Tibial artery (tissue), 4 donors: ENCODE measurements at regions not wholly inside any gene's neighbourhood (a gene's known extent, or its start where the extent isn't known, plus 50 kb on each side); places are given as distances from the start of the nearest gene placed in this dataset.

Experiments used
- DNase-seq, 2 donors: peaks; one replicate each; pipeline ENCODE4 v3.0.0-alpha.2; 2019
- H3K27ac ChIP-seq, 2 donors: fragments of 200-600 bp; sonication (generic) in 1 of 2; 1 replicate in 1 of 2; 2 replicates in 1 of 2; pipeline ENCODE4 v1.5.1; 2018 to 2019; ENCODE audit warnings: mild to moderate bottlenecking in 1 of 2
- H3K27me3 ChIP-seq, 2 donors: fragments of 200-600 bp; sonication (generic) in 1 of 2; one replicate each; pipeline versions ENCODE4 v1.5.1 to v1.6.0; 2016 to 2019
- H3K36me3 ChIP-seq, 3 donors: fragments of 200-600 bp; sonication (generic) in 2 of 3; one replicate each; pipeline ENCODE4 v1.5.1; 2016 to 2019; ENCODE audit warnings: mild to moderate bottlenecking in 2 of 3
- H3K4me1 ChIP-seq, 4 donors: fragments of 200-600 bp; sonication (generic) in 2 of 4; 1 replicate in 3 of 4; 2 replicates in 1 of 4; pipeline ENCODE4 v1.5.1; 2016 to 2019
- H3K4me3 ChIP-seq, 2 donors: fragments of 200-600 bp; sonication (generic) in 1 of 2; 1 replicate in 1 of 2; 2 replicates in 1 of 2; pipeline ENCODE4 v1.5.1; 2018 to 2019; ENCODE audit warnings: mild to moderate bottlenecking in 2 of 2
- H3K9me3 ChIP-seq, 3 donors: fragments of 200-600 bp; sonication (generic) in 1 of 3; one replicate each; pipeline ENCODE4 v1.5.1; 2016 to 2019
- CTCF ChIP-seq, 2 experiments: fragments of 200-600 bp in 1 of 2; fragments of 450-650 bp in 1 of 2; IDR thresholded peaks; one replicate each; pipeline ENCODE4 v1.5.1; 2017 to 2019; ENCODE audit warnings: antibody characterized with exemption in 2 of 2, mild to moderate bottlenecking in 1 of 2, moderate library complexity in 1 of 2
- intact Hi-C: fragments of 100-400 bp; cut with DNase I; formaldehyde crosslinking; loops from one replicate; pipeline ENCODE4 v1.15.0; 2023; ENCODE audit warnings: low total_unique reads

GRCh38 chr10:121310151-121310711 lies 288.0 kb downstream of the FGFR2 start:
- intact Hi-C loops, result no loop called here
- Histone ChIP-seq H3K4me3 (no peak overlapping the region), H3K4me1 (peaks cover 0 to 12% (median 0%) of the 10 kb centered on the region in 4 donors), H3K36me3 (no peaks in the 10 kb centered on the region), H3K9me3 (no peaks in the 10 kb centered on the region), H3K27me3 (no peaks in the 10 kb centered on the region), H3K27ac (no peak overlapping the region)
- no peak for DNase-seq
- TF ChIP-seq CTCF (IDR thresholded peaks at IDR 0.05), result no peak

GRCh38 chr10:121311812-121312443 lies 286.3 kb downstream of the FGFR2 start:
- no peak for DNase-seq
- H3K4me1 ChIP-seq, result peaks cover 0 to 12% (median 0%) of the 10 kb centered on the region in 4 donors
- H3K9me3 ChIP-seq, result no peaks in the 10 kb centered on the region
- no peaks in the 10 kb centered on the region for H3K27me3 ChIP-seq
- intact Hi-C loops, result no loop called here
- H3K36me3 ChIP-seq, result no peaks in the 10 kb centered on the region
- no peak overlapping the region for H3K27ac ChIP-seq
- no peak for TF ChIP-seq CTCF (IDR thresholded peaks at IDR 0.05)
- no peak overlapping the region for H3K4me3 ChIP-seq

GRCh38 chr10:121312587-121312986 lies 285.7 kb downstream of the FGFR2 start:
- no peak overlapping the region for H3K27ac ChIP-seq
- intact Hi-C loops, result no loop called here
- no peaks in the 10 kb centered on the region for H3K36me3 ChIP-seq
- DNase-seq, result no peak
- no peak overlapping the region for H3K4me3 ChIP-seq
- no peak for TF ChIP-seq CTCF (IDR thresholded peaks at IDR 0.05)
- no peaks in the 10 kb centered on the region for H3K27me3 ChIP-seq
- H3K4me1 ChIP-seq, result peaks cover 0 to 12% (median 0%) of the 10 kb centered on the region in 4 donors
- H3K9me3 ChIP-seq, result no peaks in the 10 kb centered on the region

GRCh38 chr10:121313119-121313875 lies 284.9 kb downstream of the FGFR2 start:
- no peak for DNase-seq
- no peaks in the 10 kb centered on the region for H3K36me3 ChIP-seq
- intact Hi-C loops, result no loop called here
- H3K27ac ChIP-seq, result no peak overlapping the region
- no peaks in the 10 kb centered on the region for H3K27me3 ChIP-seq
- H3K4me1 ChIP-seq, result peaks cover 0 to 12% (median 0%) of the 10 kb centered on the region in 4 donors
- no peaks in the 10 kb centered on the region for H3K9me3 ChIP-seq
- no peak overlapping the region for H3K4me3 ChIP-seq
- TF ChIP-seq CTCF (IDR thresholded peaks at IDR 0.05), result no peak

- no peak for DNase-seq
Observed at GRCh38 chr10:121316432-121316831, 281.8 kb downstream of the FGFR2 start.

More at GRCh38 chr10:121316432-121316831, 281.8 kb downstream of the FGFR2 start:
- H3K4me3 ChIP-seq, result no peak overlapping the region
- TF ChIP-seq CTCF (IDR thresholded peaks at IDR 0.05), result no peak
- no peaks in the 10 kb centered on the region for H3K36me3 ChIP-seq
- intact Hi-C loops, result no loop called here
- H3K27me3 ChIP-seq, result no peaks in the 10 kb centered on the region
- H3K27ac ChIP-seq, result no peak overlapping the region
- peaks cover 0 to 12% (median 0%) of the 10 kb centered on the region in 4 donors for H3K4me1 ChIP-seq
- H3K9me3 ChIP-seq, result no peaks in the 10 kb centered on the region
